Nephron progenitor cell (in vitro differentiated cells): ENCODE measurements at regions not wholly inside any gene's neighbourhood (a gene's known extent, or its start where the extent isn't known, plus 50 kb on each side); places are given as distances from the start of the nearest gene placed in this dataset.

ENCODE experiments used
- DNase-seq: peaks from one replicate; pipeline ENCODE4 v3.0.0; 2021
- H3K27ac Mint-ChIP-seq: 2 replicates; pipeline ENCODE4 v1.8.0; 2021; ENCODE audit warnings: mild to moderate bottlenecking, moderate library complexity, mixed read lengths
- H3K27me3 Mint-ChIP-seq: 2 replicates; pipeline ENCODE4 v1.8.0; 2021; ENCODE audit warnings: mild to moderate bottlenecking, low read depth, mixed read lengths; ENCODE audit not compliant: poor library complexity
- H3K36me3 Mint-ChIP-seq: 2 replicates; pipeline ENCODE4 v1.8.0; 2021; ENCODE audit warnings: low read depth, mixed read lengths
- H3K4me1 Mint-ChIP-seq: 2 replicates; pipeline ENCODE4 v1.8.0; 2021; ENCODE audit warnings: mixed read lengths
- H3K4me3 Mint-ChIP-seq: 2 replicates; pipeline ENCODE4 v1.8.0; 2021; ENCODE audit warnings: mild to moderate bottlenecking, moderate library complexity, mixed read lengths
- H3K9me3 Mint-ChIP-seq: 2 replicates; pipeline ENCODE4 v1.8.0; 2021; ENCODE audit warnings: mild to moderate bottlenecking, moderate library complexity, mixed read lengths
- TF ChIP-seq, protein P1 (sequence below): fragments of 200-600 bp; sonication (generic); IDR thresholded peaks from 2 replicates; pipeline ENCODE4 v1.5.0; 2021; ENCODE audit warnings: antibody characterized with exemption

GRCh38 chr3:78178740-78179363 is 1139.0 kb downstream of the ROBO2 start:
- DNase-seq: no peak
- TF ChIP-seq, protein P1, sequence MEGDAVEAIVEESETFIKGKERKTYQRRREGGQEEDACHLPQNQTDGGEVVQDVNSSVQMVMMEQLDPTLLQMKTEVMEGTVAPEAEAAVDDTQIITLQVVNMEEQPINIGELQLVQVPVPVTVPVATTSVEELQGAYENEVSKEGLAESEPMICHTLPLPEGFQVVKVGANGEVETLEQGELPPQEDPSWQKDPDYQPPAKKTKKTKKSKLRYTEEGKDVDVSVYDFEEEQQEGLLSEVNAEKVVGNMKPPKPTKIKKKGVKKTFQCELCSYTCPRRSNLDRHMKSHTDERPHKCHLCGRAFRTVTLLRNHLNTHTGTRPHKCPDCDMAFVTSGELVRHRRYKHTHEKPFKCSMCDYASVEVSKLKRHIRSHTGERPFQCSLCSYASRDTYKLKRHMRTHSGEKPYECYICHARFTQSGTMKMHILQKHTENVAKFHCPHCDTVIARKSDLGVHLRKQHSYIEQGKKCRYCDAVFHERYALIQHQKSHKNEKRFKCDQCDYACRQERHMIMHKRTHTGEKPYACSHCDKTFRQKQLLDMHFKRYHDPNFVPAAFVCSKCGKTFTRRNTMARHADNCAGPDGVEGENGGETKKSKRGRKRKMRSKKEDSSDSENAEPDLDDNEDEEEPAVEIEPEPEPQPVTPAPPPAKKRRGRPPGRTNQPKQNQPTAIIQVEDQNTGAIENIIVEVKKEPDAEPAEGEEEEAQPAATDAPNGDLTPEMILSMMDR: no peak
- Mint-ChIP-seq H3K4me3 (no peak overlapping the region), H3K27ac (no peak overlapping the region), H3K36me3 (no peaks in the 10 kb centered on the region), H3K4me1 (peaks cover 29% of the 10 kb centered on the region), H3K9me3 (no peaks in the 10 kb centered on the region), H3K27me3 (no peaks in the 10 kb centered on the region)

- H3K27ac Mint-ChIP-seq: no peak overlapping the region
- no peak for DNase-seq
- H3K27me3 Mint-ChIP-seq: no peaks in the 10 kb centered on the region
Observed at GRCh38 chr3:78183906-78184599, 1144.2 kb downstream of the ROBO2 start.

DNA sequence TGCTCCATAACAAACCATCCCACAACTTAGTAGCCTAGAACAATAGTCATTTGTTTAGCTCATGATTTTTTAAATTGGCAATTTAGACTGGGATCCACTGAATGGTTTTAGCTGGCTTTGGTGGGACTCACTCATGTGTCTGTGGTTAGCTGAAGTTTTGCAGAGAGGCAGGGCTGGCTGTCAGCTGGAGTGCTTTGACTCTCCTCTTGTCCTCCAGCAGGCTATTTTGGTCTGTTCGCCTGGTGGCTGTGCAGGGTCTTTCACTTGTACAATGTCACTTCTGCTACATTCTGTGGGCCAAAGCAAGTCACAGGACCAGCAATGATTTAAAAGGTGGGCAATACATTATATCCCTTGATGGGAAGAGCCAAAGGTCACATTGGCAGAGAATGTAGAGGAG is 1146.5 kb downstream of the ROBO2 start:
- H3K4me3 Mint-ChIP-seq: no peak overlapping the region
- TF ChIP-seq, protein P1: no peak
- DNase-seq: no peak
- no peaks in the 10 kb centered on the region for H3K27me3 Mint-ChIP-seq
- peaks cover 24% of the 10 kb centered on the region for H3K4me1 Mint-ChIP-seq
- H3K36me3 Mint-ChIP-seq: no peaks in the 10 kb centered on the region
- peak overlapping the region; percentile 31 for H3K27ac Mint-ChIP-seq
- peaks cover 6% of the 10 kb centered on the region for H3K9me3 Mint-ChIP-seq

More at GRCh38 chr3:78183906-78184599, 1144.2 kb downstream of the ROBO2 start:
- H3K4me1 Mint-ChIP-seq: peaks cover 21% of the 10 kb centered on the region
- TF ChIP-seq, protein P1: no peak
- no peaks in the 10 kb centered on the region for H3K36me3 Mint-ChIP-seq
- H3K4me3 Mint-ChIP-seq: no peak overlapping the region
- no peaks in the 10 kb centered on the region for H3K9me3 Mint-ChIP-seq

DNA sequence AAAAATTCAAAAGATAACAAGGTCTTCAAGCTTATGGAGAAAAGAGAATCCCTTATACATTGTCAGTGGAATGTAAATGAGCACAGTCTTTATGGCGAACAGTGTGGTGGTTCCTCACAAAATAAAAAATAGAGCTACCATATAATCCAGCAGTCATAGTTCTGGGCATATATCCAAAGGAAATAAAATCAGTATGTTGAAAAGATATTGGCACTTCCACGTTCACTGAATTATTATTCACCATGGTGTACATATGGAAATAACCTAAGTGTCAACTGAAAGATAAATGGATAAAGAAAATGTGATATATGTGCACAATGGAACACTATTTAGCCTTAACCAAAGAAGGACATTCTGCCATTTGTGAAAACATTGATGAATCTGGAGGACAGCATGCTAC is 1161.2 kb downstream of the ROBO2 start:
- Mint-ChIP-seq H3K4me1 (peaks cover 21% of the 10 kb centered on the region), H3K27ac (no peak overlapping the region), H3K4me3 (no peak overlapping the region), H3K9me3 (no peaks in the 10 kb centered on the region), H3K27me3 (no peaks in the 10 kb centered on the region), H3K36me3 (no peaks in the 10 kb centered on the region)
- TF ChIP-seq, protein P1: no peak
- DNase-seq: no peak

DNA sequence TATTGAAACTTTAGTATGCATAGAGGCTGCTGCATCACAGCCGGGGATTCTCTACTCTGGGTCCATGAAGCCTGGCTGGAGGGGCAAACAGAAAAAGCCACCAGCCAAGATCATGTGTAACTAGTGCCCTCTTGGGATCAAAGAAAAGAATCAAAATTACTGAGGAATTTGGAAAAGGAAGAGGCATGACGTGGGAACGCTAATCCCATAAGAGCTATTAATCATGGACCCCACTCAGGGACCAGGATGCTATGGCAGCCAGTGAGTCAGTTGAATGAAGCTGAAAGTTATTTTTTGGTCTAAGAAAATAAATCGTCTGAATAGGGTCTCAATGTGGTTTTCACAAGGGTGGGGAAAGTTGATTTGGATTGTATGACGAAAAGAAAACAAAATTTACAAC is 1165.1 kb downstream of the ROBO2 start:
- no peak overlapping the region for H3K4me3 Mint-ChIP-seq

More for the DNA sequence above, 1165.1 kb downstream of the ROBO2 start:
- Mint-ChIP-seq H3K36me3 (no peaks in the 10 kb centered on the region), H3K4me1 (peaks cover 37% of the 10 kb centered on the region), H3K27me3 (no peaks in the 10 kb centered on the region), H3K9me3 (no peaks in the 10 kb centered on the region), H3K27ac (peak overlapping the region; percentile 47)
- DNase-seq: peak; percentile 34
- TF ChIP-seq, protein P1: peak; percentile 36
